SU-DHL-6 (cell line): ENCODE measurements at regions not wholly inside any gene's neighbourhood (a gene's known extent, or its start where the extent isn't known, plus 50 kb on each side); places are given as distances from the start of the nearest gene placed in this dataset.

Experiments used
- H2AFZ ChIP-seq: fragments of 200-600 bp; sonication (generic); 2 replicates; pipeline ENCODE4 v1.6.1; 2014; ENCODE audit warnings: low read depth, mild to moderate bottlenecking, moderate library complexity, mixed read lengths, antibody characterized with exemption, low read length; ENCODE audit not compliant: severe bottlenecking
- H3F3A ChIP-seq: fragments of 200-600 bp; shearing (Covaris generic); 2 replicates; pipeline ENCODE4 v1.6.0; 2016; ENCODE audit warnings: antibody characterized with exemption, mild to moderate bottlenecking; ENCODE audit not compliant: insufficient read depth
- H3K27ac ChIP-seq: fragments of 200-600 bp; sonication (generic); 2 replicates; pipeline ENCODE4 v1.5.1; 2016; ENCODE audit warnings: low read depth, mild to moderate bottlenecking, low read length, moderate library complexity, mixed read lengths
- H3K27me3 ChIP-seq: fragments of 200-600 bp; sonication (generic), shearing (Covaris generic); 2 replicates; pipeline ENCODE4 v1.6.0; 2014; ENCODE audit warnings: mild to moderate bottlenecking, low read length
- H3K36me3 ChIP-seq: fragments of 200-600 bp; sonication (generic); 2 replicates; pipeline ENCODE4 v1.6.1; 2014; ENCODE audit warnings: mild to moderate bottlenecking, low read length, mixed read lengths
- H3K4me2 ChIP-seq: fragments of 300-600, 200-600 bp; shearing (Covaris generic), sonication (generic); 2 replicates; pipeline ENCODE4 v1.6.0; 2014; ENCODE audit warnings: low read length, low read depth, mild to moderate bottlenecking; ENCODE audit not compliant: poor library complexity, severe bottlenecking
- H3K4me3 ChIP-seq: fragments of 200-600 bp; sonication (generic); 2 replicates; pipeline ENCODE4 v1.5.1; 2014; ENCODE audit warnings: antibody characterized with exemption, low read length, mild to moderate bottlenecking, mixed read lengths; ENCODE audit not compliant: insufficient read depth, poor library complexity, severe bottlenecking
- H3K79me2 ChIP-seq: fragments of 200-600 bp; sonication (generic); 2 replicates; pipeline ENCODE4 v1.6.1; 2014; ENCODE audit warnings: mild to moderate bottlenecking, low read length, moderate library complexity; ENCODE audit not compliant: insufficient read depth
- H3K9ac ChIP-seq: fragments of 200-600 bp; sonication (generic); 2 replicates; pipeline ENCODE4 v1.7.0; 2014; ENCODE audit warnings: mild to moderate bottlenecking, low read length
- H3K9me2 ChIP-seq: fragments of 200-600 bp; sonication (generic); replicated peaks from 2 replicates; pipeline ENCODE4 v1.6.1; 2014; ENCODE audit warnings: low read length; ENCODE audit not compliant: insufficient read depth
- H3K9me3 ChIP-seq: fragments of 200-600 bp; sonication (generic); 2 replicates; pipeline ENCODE4 v1.6.1; 2014; ENCODE audit warnings: low read length, mixed read lengths; ENCODE audit not compliant: insufficient read depth
- H4K20me1 ChIP-seq: fragments of 200-600 bp; sonication (generic); 2 replicates; pipeline ENCODE4 v1.6.1; 2014; ENCODE audit warnings: low read depth, mild to moderate bottlenecking, antibody characterized with exemption, low read length, moderate library complexity, mixed read lengths
- EZH2phosphoT487 ChIP-seq: fragments of 200-600 bp; sonication (generic), shearing (Covaris generic); conservative IDR thresholded peaks from 2 replicates; pipeline ENCODE4 v1.6.1; 2018; ENCODE audit warnings: mild to moderate bottlenecking, antibody characterized with exemption, low read length, moderate library complexity, mixed read lengths
- TF ChIP-seq, protein P1 (sequence below): fragments of 200-600 bp; sonication (generic); IDR thresholded peaks from one replicate; pipeline ENCODE4 v1.5.1; 2017; ENCODE audit warnings: antibody characterized with exemption, mild to moderate bottlenecking, low read length, moderate library complexity; ENCODE audit not compliant: insufficient read depth, poor library complexity, severe bottlenecking

DNA sequence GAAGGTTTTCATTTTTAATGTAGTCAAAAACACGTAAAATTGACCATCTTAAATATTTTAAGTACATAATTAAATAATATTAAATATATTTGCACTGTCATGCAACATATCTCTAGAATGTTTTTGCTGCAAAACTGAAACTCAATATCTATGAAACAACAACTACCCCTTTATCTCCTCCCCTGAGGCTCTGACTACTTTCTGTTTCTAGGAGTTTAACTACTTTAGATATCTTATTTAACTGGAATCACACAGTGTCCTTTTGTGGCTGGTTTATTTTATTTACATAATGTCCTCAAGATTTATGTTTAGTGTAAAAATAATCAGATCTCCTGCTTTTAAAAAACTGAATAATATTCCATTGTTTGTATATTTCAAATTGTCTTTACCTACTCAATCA lies 2003.9 kb downstream of the TP53TG3F start:
- no peak overlapping the region for H3K4me2 ChIP-seq
- no peak for TF ChIP-seq EZH2phosphoT487
- TF ChIP-seq, protein P1, sequence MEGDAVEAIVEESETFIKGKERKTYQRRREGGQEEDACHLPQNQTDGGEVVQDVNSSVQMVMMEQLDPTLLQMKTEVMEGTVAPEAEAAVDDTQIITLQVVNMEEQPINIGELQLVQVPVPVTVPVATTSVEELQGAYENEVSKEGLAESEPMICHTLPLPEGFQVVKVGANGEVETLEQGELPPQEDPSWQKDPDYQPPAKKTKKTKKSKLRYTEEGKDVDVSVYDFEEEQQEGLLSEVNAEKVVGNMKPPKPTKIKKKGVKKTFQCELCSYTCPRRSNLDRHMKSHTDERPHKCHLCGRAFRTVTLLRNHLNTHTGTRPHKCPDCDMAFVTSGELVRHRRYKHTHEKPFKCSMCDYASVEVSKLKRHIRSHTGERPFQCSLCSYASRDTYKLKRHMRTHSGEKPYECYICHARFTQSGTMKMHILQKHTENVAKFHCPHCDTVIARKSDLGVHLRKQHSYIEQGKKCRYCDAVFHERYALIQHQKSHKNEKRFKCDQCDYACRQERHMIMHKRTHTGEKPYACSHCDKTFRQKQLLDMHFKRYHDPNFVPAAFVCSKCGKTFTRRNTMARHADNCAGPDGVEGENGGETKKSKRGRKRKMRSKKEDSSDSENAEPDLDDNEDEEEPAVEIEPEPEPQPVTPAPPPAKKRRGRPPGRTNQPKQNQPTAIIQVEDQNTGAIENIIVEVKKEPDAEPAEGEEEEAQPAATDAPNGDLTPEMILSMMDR, result no peak

GRCh38 chr16:35480361-35480760 lies 2020.9 kb downstream of the TP53TG3F start:
- no peaks in the 10 kb centered on the region for H4K20me1 ChIP-seq
- no peaks in the 10 kb centered on the region for H3K9me3 ChIP-seq
- H3K27ac ChIP-seq, result no peak overlapping the region
- no peak for TF ChIP-seq EZH2phosphoT487
- TF ChIP-seq, protein P1, result no peak
- H3K36me3 ChIP-seq, result no peaks in the 10 kb centered on the region
- H3K9ac ChIP-seq, result no peak overlapping the region
- H3K4me2 ChIP-seq, result no peak overlapping the region
- no peaks in the 10 kb centered on the region for H3K27me3 ChIP-seq
- H3K4me3 ChIP-seq, result no peak overlapping the region
- H3K9me2 ChIP-seq, result no peaks in the 10 kb centered on the region
- no peaks in the 10 kb centered on the region for H3K79me2 ChIP-seq
- H3F3A ChIP-seq, result no peaks in the 10 kb centered on the region
- H2AFZ ChIP-seq, result no peak overlapping the region

More for the DNA sequence above, 2003.9 kb downstream of the TP53TG3F start:
- Histone ChIP-seq H3F3A (no peaks in the 10 kb centered on the region), H3K27ac (no peak overlapping the region), H3K36me3 (no peaks in the 10 kb centered on the region), H4K20me1 (no peaks in the 10 kb centered on the region), H3K79me2 (no peaks in the 10 kb centered on the region), H3K4me3 (no peak overlapping the region), H3K9me3 (no peaks in the 10 kb centered on the region; the same call in 1 of the 2 replicates), H3K9ac (no peak overlapping the region), H3K9me2 (no peaks in the 10 kb centered on the region), H2AFZ (no peak overlapping the region), H3K27me3 (no peaks in the 10 kb centered on the region)

DNA sequence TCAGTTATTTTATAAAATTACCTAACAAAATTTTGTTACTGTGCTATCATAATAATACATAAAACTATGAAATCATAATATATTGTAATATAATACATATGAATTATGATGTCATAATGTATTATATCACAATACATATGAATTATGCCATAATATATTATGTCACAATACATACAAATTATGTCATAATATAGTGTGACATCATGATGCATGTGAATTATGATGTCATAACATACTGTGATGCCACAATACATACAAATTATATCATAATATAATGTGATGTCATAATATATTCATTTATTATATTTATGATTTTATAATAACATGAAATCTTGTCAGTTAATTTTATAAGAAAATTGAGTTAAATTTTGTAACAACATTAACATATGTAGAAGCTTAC lies 2021.6 kb downstream of the TP53TG3F start:
- Histone ChIP-seq H3K36me3 (no peaks in the 10 kb centered on the region), H3K9me2 (no peaks in the 10 kb centered on the region), H3K27ac (no peak overlapping the region), H3K9me3 (no peaks in the 10 kb centered on the region), H2AFZ (no peak overlapping the region), H3K27me3 (no peaks in the 10 kb centered on the region), H3K9ac (no peak overlapping the region), H3K79me2 (no peaks in the 10 kb centered on the region), H4K20me1 (no peaks in the 10 kb centered on the region), H3K4me3 (no peak overlapping the region), H3F3A (no peaks in the 10 kb centered on the region), H3K4me2 (no peak overlapping the region)
- TF ChIP-seq, protein P1, result no peak
- no peak for TF ChIP-seq EZH2phosphoT487
